H9 (cell line): ENCODE measurements at regions not wholly inside any gene's neighbourhood (a gene's known extent, or its start where the extent isn't known, plus 50 kb on each side); places are given as distances from the start of the nearest gene placed in this dataset.
"Not testable (repeated sequence)": the region's sequence is repeated elsewhere in the genome, so short reads cannot be mapped to it uniquely, and the experiment has no call there.

Experiments used
- DNase-seq: peaks from one replicate; pipeline ENCODE4 v3.0.0-alpha.2; 2017
- H2AFZ ChIP-seq: one replicate; pipeline ENCODE4 v1.6.1; 2013; ENCODE audit warnings: mild to moderate bottlenecking, low read length, control low read depth, moderate library complexity
- H2AK5ac ChIP-seq: 2 replicates; pipeline ENCODE4 v1.6.1; 2013; ENCODE audit warnings: low read length, control low read depth, mixed read lengths; ENCODE audit not compliant: insufficient read length
- H2BK120ac ChIP-seq: one replicate; pipeline ENCODE4 v1.6.1; 2013; ENCODE audit warnings: low read depth, mild to moderate bottlenecking, low read length, control low read depth, inconsistent platforms; ENCODE audit not compliant: poor library complexity, severe bottlenecking
- H2BK12ac ChIP-seq: 2 replicates; pipeline ENCODE4 v1.6.1; 2013; ENCODE audit warnings: low read length, control low read depth, mixed read lengths, low read depth; ENCODE audit not compliant: insufficient read length
- H2BK15ac ChIP-seq: 2 replicates; pipeline ENCODE4 v1.6.1; 2013; ENCODE audit warnings: low read depth, low read length, control low read depth
- H2BK20ac ChIP-seq: one replicate; pipeline ENCODE4 v1.6.1; 2013; ENCODE audit warnings: low read depth, mild to moderate bottlenecking, low read length, control low read depth, inconsistent platforms; ENCODE audit not compliant: poor library complexity, severe bottlenecking
- H2BK5ac ChIP-seq: 2 replicates; pipeline ENCODE4 v1.6.1; 2013; ENCODE audit warnings: low read length, control low read depth, mixed read lengths; ENCODE audit not compliant: insufficient read length
- H3K14ac ChIP-seq: 2 replicates; pipeline ENCODE4 v1.6.1; 2013; ENCODE audit warnings: low read length, control low read depth; ENCODE audit not compliant: insufficient read depth
- H3K18ac ChIP-seq: 2 replicates; pipeline ENCODE4 v1.6.1; 2013; ENCODE audit warnings: low read depth, mild to moderate bottlenecking, mixed read lengths, low read length, control low read depth; ENCODE audit not compliant: insufficient read length
- H3K23ac ChIP-seq: 2 replicates; pipeline ENCODE4 v1.6.1; 2013; ENCODE audit warnings: low read length, control low read depth, mixed read lengths, low read depth; ENCODE audit not compliant: insufficient read length
- H3K23me2 ChIP-seq: 2 replicates; pipeline ENCODE4 v1.6.1; 2013; ENCODE audit warnings: low read depth, mild to moderate bottlenecking, mixed read lengths, low read length, control low read depth; ENCODE audit not compliant: insufficient read length, poor library complexity, severe bottlenecking
- H3K27ac ChIP-seq: 2 replicates; pipeline ENCODE4 v1.5.1; 2013; ENCODE audit warnings: low read length, control low read depth, mixed read lengths, low read depth; ENCODE audit not compliant: insufficient read length
- H3K27me3 ChIP-seq: 2 replicates; pipeline ENCODE4 v1.6.1; 2013; ENCODE audit warnings: low read length, control low read depth, inconsistent platforms; ENCODE audit not compliant: insufficient read depth
- H3K4ac ChIP-seq: 2 replicates; pipeline ENCODE4 v1.6.1; 2013; ENCODE audit warnings: low read depth, mild to moderate bottlenecking, control low read depth, inconsistent platforms, low read length, moderate library complexity
- H3K4me1 ChIP-seq: 2 replicates; pipeline ENCODE4 v1.6.1; 2013; ENCODE audit warnings: low read length, control low read depth, inconsistent platforms; ENCODE audit not compliant: insufficient read depth
- H3K4me2 ChIP-seq: 2 replicates; pipeline ENCODE4 v1.6.1; 2013; ENCODE audit warnings: low read length, control low read depth, mixed read lengths; ENCODE audit not compliant: insufficient read length, insufficient read depth
- H3K56ac ChIP-seq: 2 replicates; pipeline ENCODE4 v1.6.1; 2013; ENCODE audit warnings: low read depth, mild to moderate bottlenecking, mixed read lengths, low read length, control low read depth; ENCODE audit not compliant: insufficient read length
- H3K79me1 ChIP-seq: 2 replicates; pipeline ENCODE4 v1.6.1; 2013; ENCODE audit warnings: low read depth, mild to moderate bottlenecking, moderate library complexity, low read length, control low read depth, inconsistent platforms; ENCODE audit not compliant: insufficient read depth, poor library complexity, severe bottlenecking
- H3K79me2 ChIP-seq: 2 replicates; pipeline ENCODE4 v1.6.1; 2013; ENCODE audit warnings: low read length, control low read depth, inconsistent platforms; ENCODE audit not compliant: insufficient read depth
- H3K9ac ChIP-seq: 2 replicates; pipeline ENCODE4 v1.6.1; 2013; ENCODE audit warnings: low read length, control low read depth, mixed read lengths; ENCODE audit not compliant: insufficient read length; ENCODE audit errors: extremely low read depth
- H3K9me3 ChIP-seq: one replicate; pipeline ENCODE4 v1.6.1; 2013; ENCODE audit warnings: low read depth, low read length, inconsistent platforms; ENCODE audit not compliant: control insufficient read depth
- H3T11ph ChIP-seq: one replicate; pipeline ENCODE4 v1.6.1; 2013; ENCODE audit warnings: mild to moderate bottlenecking, low read length, control low read depth, inconsistent platforms
- H4K20me1 ChIP-seq: one replicate; pipeline ENCODE4 v1.6.1; 2013; ENCODE audit not compliant: control insufficient read depth, insufficient read length, insufficient read depth
- H4K5ac ChIP-seq: 2 replicates; pipeline ENCODE4 v1.6.1; 2013; ENCODE audit warnings: low read depth, mild to moderate bottlenecking, mixed read lengths, low read length, control low read depth; ENCODE audit not compliant: insufficient read length
- H4K8ac ChIP-seq: replicated peaks from 2 replicates; pipeline ENCODE4 v1.6.1; 2013; ENCODE audit warnings: low read length, control low read depth, mixed read lengths, low read depth; ENCODE audit not compliant: insufficient read length
- H4K91ac ChIP-seq: 2 replicates; pipeline ENCODE4 v1.6.1; 2013; ENCODE audit warnings: low read depth, mild to moderate bottlenecking, moderate library complexity, mixed read lengths, low read length, control low read depth; ENCODE audit not compliant: insufficient read length
- H3K27ac Mint-ChIP-seq, 3 experiments: 2 replicates in 2 of 3; 3 replicates in 1 of 3; pipeline ENCODE4 v1.8.0; 2020 to 2021; ENCODE audit warnings: mixed read lengths in 3 of 3, mild to moderate bottlenecking in 1 of 3, moderate library complexity in 1 of 3
- H3K27me3 Mint-ChIP-seq: 2 replicates; pipeline ENCODE4 v1.8.0; 2021; ENCODE audit warnings: low read depth, mild to moderate bottlenecking, moderate library complexity, mixed read lengths
- H3K36me3 Mint-ChIP-seq, 3 experiments: 2 replicates in 2 of 3; 3 replicates in 1 of 3; pipeline ENCODE4 v1.8.0; 2020 to 2021; ENCODE audit warnings: low read depth in 3 of 3, mixed read lengths in 3 of 3; ENCODE audit not compliant: insufficient read depth in 1 of 3
- H3K4me1 Mint-ChIP-seq, 2 experiments: 2 replicates each; pipeline ENCODE4 v1.8.0; 2020; ENCODE audit warnings: mixed read lengths in 2 of 2
- H3K4me3 Mint-ChIP-seq, 2 experiments: 2 replicates in 1 of 2; 3 replicates in 1 of 2; pipeline ENCODE4 v1.8.0; 2020 to 2021; ENCODE audit warnings: mild to moderate bottlenecking in 2 of 2, mixed read lengths in 2 of 2, moderate library complexity in 1 of 2
- H3K9me3 Mint-ChIP-seq, 2 experiments: 2 replicates in 1 of 2; 3 replicates in 1 of 2; pipeline ENCODE4 v1.8.0; 2020; ENCODE audit warnings: mild to moderate bottlenecking in 2 of 2, mixed read lengths in 2 of 2, moderate library complexity in 1 of 2
- CTCF ChIP-seq: fragments of 200-600 bp; sonication (generic); conservative IDR thresholded peaks from 3 replicates; pipeline ENCODE4 v1.8.0; 2021; ENCODE audit warnings: antibody characterized with exemption, mild to moderate bottlenecking
- WGBS: extraction: QIAGEN DNeasy Blood & Tissue Kit; methylation state at CpG from one replicate; pipeline ENCODE4 v1.1.7; 2013; ENCODE audit warnings: missing lambda C conversion rate, low lambda C conversion rate, mixed read lengths; ENCODE audit not compliant: insufficient read length; ENCODE audit errors: extremely low coverage; 5-methylcytosine and 5-hydroxymethylcytosine counted together

GRCh38 chr10:114720685-114721278 lies 62.7 kb upstream of the ABLIM1 start:
- Histone ChIP-seq H4K5ac (no peak overlapping the region), H3K23ac (no peak overlapping the region), H4K91ac (no peak overlapping the region), H3K79me2 (no peaks in the 10 kb centered on the region), H3T11ph (no peak overlapping the region), H3K4me1 (no peaks in the 10 kb centered on the region; the same call in 1 of the 2 replicates), H2BK20ac (no peak overlapping the region), H3K4me2 (no peak overlapping the region), H3K56ac (no peak overlapping the region), H3K4ac (no peak overlapping the region), H2AK5ac (no peak overlapping the region), H3K79me1 (no peaks in the 10 kb centered on the region), H3K18ac (no peak overlapping the region), H3K9me3 (no peaks in the 10 kb centered on the region), H2AFZ (no peak overlapping the region), H2BK12ac (no peak overlapping the region), H4K20me1 (no peaks in the 10 kb centered on the region), H3K27ac (no peak overlapping the region), H4K8ac (no peak overlapping the region), H3K27me3 (no peaks in the 10 kb centered on the region), H2BK5ac (no peak overlapping the region), H3K23me2 (no peaks in the 10 kb centered on the region), H2BK120ac (no peak overlapping the region), H3K14ac (no peak overlapping the region; the same call in 1 of the 2 replicates), H2BK15ac (no peak overlapping the region), H3K9ac (no peak overlapping the region)
- no CpG with 5 or more reads among the region's 4 CpGs for WGBS
- no peak overlapping the region for H3K4me3 Mint-ChIP-seq
- H3K9me3 Mint-ChIP-seq, result no peaks in the 10 kb centered on the region
- no peak for TF ChIP-seq CTCF
- no peaks in the 10 kb centered on the region for H3K27me3 Mint-ChIP-seq
- DNase-seq, result no peak
- peaks cover 4 to 6% of the 10 kb centered on the region in 2 experiments; a peak in 2 of 4 replicates for H3K4me1 Mint-ChIP-seq
- H3K36me3 Mint-ChIP-seq, result no peaks in the 10 kb centered on the region
- no peak overlapping the region for H3K27ac Mint-ChIP-seq

GRCh38 chr10:114722136-114722535 lies 64.1 kb upstream of the ABLIM1 start:
- H2AK5ac ChIP-seq, H3K9me3 ChIP-seq, H3K23ac ChIP-seq, H2BK5ac ChIP-seq, H4K91ac ChIP-seq, H3K27me3 Mint-ChIP-seq, H4K20me1 ChIP-seq, H3K27me3 ChIP-seq, DNase-seq, H3K27ac ChIP-seq, H3K56ac ChIP-seq, H2BK20ac ChIP-seq, H2AFZ ChIP-seq, H2BK12ac ChIP-seq, H3K36me3 Mint-ChIP-seq, H3T11ph ChIP-seq, H4K5ac ChIP-seq, H3K14ac ChIP-seq, H3K4me1 Mint-ChIP-seq, H3K18ac ChIP-seq, H4K8ac ChIP-seq, H3K4me1 ChIP-seq, H3K4me3 Mint-ChIP-seq, H3K23me2 ChIP-seq, H3K27ac Mint-ChIP-seq, H3K4ac ChIP-seq, H3K79me2 ChIP-seq, H3K9ac ChIP-seq, H3K79me1 ChIP-seq, H3K4me2 ChIP-seq, H3K9me3 Mint-ChIP-seq, H2BK15ac ChIP-seq, H2BK120ac ChIP-seq: not testable (repeated sequence)
- WGBS, result no CpG with 5 or more reads among the region's 3 CpGs
